GM21717 (cell line): ENCODE measurements at regions not wholly inside any gene's neighbourhood (a gene's known extent, or its start where the extent isn't known, plus 50 kb on each side); places are given as distances from the start of the nearest gene placed in this dataset.

Source experiments
- ATAC-seq: cut with Tn5 transposase; IDR thresholded peaks from one replicate; pipeline ENCODE4 v1.9.1; 2021; ENCODE audit warnings: mild to moderate bottlenecking, moderate library complexity; ENCODE audit not compliant: unreplicated experiment

GRCh38 chr1:34597877-34598514 is 156.9 kb upstream of the GJB5 start:
- no peak for ATAC-seq

DNA sequence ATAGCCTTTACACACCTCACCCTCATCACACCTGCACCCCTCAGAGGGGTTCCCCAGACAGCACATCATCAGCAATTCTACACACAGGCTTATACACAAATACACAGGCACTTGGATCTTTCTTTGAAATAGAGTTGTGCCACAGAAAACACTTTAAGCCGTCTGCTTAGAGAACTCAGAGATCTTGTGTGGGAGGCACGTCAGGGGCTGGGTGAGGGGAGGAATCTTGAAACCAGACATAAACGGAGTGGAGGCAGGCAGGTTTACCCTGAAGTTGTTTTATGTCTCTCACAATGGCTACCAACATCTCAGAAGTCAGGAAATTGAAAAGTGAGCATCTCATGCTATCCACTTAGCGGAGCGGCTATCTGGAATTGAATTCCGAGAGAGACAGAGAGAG is 151.9 kb upstream of the GJB5 start:
- ATAC-seq, result no peak

DNA sequence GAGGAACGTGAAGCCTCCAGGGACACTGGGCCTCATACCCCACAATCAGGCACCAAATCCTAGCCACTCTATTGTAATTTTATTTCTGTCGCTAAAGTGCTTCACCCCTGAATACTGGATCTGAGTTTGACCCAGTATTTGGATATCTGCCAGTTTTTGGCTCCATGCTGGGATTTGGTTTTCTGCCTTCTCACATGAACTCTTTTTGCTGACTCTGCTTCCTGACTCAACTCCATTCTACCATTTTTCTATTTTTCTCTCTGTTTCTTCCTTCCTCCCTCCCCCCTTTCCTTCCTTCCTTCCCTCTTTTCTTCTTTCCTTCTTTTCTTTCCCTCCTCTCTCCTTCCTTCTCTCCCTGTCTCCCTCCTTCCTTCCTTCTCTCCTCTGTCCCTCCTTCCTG is 151.3 kb upstream of the GJB5 start:
- no peak for ATAC-seq

- no peak for ATAC-seq
These were observed 148.3 kb upstream of the GJB5 start for GRCh38 chr1:34606504-34606903.

- no peak for ATAC-seq
These were observed 144.8 kb upstream of the GJB5 start for GRCh38 chr1:34610063-34610462.

GRCh38 chr1:34611571-34611970 is 143.3 kb upstream of the GJB5 start:
- no peak for ATAC-seq

DNA sequence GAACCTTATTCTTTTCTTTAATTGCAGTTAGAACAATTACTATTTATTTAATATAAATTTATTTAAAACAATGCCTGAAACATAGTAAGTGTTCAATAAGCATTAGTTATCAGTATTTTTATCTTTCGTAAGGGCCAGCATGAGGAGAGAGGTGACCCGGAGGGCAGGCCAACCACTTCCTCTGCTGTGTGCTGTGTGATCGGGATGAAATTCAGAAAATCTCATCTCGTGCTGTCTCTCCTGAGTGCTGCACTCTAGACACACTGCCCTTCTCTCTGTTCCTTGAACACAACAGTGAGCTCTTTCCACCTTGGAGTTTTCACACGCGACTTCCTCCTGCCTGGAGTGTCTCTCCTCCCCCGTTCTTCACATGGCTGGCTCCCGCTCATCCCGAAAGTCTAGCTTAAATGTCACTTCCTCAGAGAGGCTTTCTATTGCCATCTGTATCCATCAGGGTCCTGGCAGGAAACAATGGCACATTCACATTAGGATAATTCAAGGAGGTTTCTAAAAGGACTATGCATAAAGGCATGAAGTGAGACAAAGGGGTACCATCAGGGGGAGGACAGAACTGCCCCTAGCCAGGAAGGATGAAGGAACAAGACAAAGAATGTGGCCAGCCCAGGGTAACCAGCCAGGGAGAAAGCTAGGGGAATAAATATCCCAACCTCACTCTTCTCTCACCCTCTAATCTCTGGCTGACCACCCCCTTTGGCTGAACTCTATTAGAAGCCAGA is 142.6 kb upstream of the GJB5 start:
- no peak for ATAC-seq

DNA sequence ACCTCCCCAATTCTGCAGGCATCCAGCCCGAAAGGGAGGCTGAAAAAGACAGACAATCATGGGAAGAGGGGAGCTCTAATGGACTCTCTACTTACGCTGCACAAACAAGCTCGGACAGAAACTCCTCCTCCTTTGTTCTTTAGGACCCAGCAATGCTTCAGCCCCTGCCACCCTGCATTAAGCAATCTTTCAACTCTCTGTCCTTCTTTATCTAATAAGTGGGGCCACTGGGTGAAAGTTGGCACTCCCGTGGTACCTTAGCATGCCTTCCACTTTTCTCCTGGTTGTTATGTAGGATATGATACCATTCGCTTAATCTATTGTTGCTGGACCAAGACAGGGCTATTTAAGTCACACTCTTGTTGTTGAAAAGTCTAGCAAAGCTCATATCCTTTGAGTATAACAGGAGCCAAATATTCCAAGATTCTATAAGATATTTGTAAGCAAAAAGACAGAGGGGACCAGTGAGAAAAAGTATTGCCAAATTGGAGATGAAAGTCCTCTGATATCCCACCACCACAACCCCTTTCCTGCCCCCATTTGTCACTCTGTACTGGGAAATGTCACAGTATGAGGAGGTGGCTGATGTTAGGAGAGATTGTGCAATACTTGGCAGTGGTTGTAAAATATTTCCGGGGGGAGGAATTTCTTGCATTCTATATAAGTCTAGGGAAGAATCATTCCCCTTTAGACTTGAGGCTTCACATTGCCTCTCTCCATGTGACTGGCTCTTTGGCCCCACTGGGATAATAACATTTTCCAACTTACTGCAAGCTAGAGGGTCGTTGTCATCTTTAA is 137.3 kb upstream of the GJB5 start:
- no peak for ATAC-seq

DNA sequence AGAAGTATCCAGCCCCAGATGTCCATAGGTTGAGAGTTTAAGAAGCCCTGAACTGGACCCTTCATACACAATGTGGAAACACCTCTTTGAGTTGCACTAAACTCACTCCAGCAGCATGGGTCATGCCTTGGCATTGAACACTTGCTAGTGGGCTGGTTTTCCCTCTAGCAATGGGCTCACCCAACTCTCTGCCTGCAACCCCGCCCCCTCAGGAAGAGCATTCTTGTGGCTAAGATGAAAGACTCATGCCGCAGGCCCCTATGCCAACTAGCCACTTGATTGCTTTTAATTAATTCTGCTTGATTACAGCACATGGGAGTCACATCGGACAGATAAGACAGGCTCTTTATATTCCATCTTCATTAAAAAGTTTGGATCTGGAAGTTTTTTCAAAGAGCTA is 136.5 kb upstream of the GJB5 start:
- no peak for ATAC-seq

DNA sequence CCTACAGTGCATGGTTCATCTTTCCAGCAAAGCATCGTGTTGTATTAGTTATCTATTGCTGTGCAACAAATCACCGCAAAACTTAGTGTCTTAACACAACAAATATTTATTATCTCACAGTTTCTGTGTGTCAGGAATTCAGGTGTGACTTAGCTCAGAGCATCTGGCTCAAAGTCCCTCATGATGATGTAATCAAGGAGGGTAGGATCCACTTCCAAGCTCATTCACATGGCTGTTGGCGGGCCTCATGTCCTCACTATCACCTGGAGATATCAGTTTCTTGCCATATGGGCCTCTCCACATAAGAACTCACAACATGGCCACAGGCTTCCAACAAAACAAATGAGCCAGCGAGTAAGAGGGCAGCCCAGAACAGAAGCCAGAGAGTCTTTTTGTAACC is 135.6 kb upstream of the GJB5 start:
- no peak for ATAC-seq

GRCh38 chr1:34621916-34622315 is 132.9 kb upstream of the GJB5 start:
- no peak for ATAC-seq

- ATAC-seq, result no peak
These were observed 129.3 kb upstream of the GJB5 start for GRCh38 chr1:34625521-34626015.

GRCh38 chr1:34627465-34628240 is 127.2 kb upstream of the GJB5 start:
- no peak for ATAC-seq

DNA sequence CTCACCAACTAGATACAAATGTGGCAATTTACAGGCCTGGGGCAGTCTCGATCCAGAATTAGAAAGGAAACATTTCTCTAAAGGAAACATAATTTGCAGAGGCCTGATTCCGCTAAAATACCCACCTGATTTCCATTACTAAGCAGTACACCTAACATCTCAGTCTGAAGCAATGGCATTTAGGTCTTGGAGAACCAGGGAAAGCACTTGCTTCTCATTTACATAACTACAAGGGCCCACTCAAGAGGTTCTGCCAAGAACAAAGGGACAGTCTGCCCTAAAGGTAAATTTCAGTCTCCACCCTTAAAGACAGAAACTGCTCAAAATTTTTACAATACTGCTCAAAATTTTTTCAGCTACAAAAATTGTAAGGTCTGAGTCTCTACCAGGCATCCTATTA is 123.7 kb upstream of the GJB5 start:
- ATAC-seq, result no peak

DNA sequence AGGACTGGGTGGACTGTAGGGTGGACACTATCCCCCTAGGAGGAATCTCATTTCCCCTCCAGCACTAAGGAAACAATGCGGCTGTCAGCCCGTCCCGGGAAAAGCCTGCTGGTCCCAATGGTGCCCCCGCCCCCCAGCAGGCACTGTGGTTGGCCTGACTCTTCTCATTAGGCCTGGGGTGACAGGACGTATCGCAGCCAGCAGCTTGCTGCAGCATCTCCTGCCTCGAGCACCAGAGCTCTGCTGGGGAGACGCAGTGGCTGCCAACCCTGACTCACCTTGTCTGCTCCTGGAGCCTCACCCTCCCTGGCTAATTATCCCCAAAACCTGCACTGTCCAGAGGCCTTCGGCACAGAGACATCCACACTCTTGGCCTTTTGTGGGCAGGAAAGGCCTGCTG is 115.1 kb upstream of the GJB5 start:
- ATAC-seq, result no peak

- no peak for ATAC-seq
These were observed 114.0 kb upstream of the GJB5 start for GRCh38 chr1:34640654-34641401.

DNA sequence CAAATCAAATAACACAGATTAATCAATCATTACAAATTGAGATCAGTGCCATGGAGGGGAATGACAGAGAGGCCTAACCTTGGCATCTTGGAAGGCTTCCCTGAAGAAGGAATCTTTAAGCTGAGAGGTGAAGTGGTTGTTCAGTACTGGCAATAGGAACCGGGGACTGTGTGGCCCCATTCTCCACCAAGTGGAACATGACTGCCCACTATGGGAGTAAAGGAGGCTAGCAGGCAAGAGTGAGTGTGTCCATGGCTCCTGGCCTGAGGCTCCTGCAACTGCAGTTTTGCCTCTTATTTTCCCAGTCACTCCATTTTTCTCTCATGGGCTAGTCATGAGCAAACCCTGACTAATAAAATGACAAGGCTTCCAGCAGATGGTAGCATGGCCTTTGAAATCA is 112.2 kb upstream of the GJB5 start:
- no peak for ATAC-seq

DNA sequence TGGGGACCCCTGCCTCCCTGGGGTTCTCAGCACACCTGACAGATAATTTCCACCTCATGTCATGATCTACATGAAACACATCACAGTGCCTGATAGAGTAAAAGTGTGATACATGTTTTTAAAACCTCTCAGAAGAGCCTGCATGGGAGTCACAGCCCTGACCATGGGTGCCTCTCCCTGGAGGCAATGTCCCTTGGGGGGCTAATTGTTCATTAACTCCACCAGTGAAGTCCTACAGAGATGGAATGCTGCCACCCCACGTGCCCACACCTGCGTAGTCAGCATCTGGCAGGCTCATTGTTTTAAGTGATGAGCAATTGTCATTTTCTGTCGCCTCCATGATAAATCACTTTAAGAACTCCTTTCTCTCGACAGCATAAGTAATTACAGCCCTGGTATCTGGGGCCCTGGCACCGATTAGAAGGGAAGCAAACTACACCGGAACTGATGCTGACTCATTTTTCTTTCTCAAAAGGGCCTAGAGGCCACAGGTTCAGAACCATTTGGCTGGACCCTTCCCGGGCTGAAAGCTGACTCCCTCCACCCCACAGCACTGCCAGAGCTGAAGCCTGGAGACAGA is 109.6 kb upstream of the GJB5 start:
- no peak for ATAC-seq

DNA sequence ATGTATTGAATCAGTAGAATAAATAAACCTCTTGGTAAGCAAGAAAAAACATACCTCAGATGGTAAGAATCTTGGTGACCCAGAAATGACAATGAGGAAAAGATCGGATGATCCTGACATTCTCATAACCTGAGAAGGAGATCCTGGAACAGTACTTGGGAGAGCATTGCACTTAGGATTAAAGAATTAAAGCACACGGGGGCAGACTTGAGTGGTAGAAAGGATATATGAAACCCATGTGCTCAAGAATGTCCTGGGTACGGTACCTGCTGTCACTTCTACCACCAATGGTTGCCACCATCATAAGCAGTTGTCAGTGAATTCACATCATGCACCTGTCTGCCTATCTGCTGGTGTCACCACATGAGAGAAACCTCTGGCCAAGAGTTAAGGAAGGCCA is 108.9 kb upstream of the GJB5 start:
- no peak for ATAC-seq

DNA sequence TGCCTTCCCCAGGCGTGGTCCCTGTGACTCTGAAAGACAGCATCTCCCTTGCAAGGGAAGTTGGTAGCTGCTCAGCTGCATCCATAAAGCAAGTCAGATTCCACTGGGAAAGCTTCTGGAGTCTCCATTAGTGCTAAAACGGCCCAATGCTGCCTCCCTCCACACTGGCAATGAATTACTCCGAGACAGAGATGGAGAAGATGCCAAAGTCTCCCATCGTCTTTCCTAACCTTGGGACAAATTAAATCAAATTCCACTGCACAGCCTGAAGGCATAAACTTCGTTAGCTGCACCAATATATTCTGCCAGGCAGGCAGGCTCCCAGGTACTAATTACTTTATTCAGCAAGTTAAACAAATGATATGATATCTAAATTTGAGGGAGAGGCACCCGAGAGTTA is 106.3 kb upstream of the GJB5 start:
- no peak for ATAC-seq
